Fibroblast of skin of right biceps (primary cell): ENCODE measurements at regions not wholly inside any gene's neighbourhood (a gene's known extent, or its start where the extent isn't known, plus 50 kb on each side); places are given as distances from the start of the nearest gene placed in this dataset.
"Not testable (repeated sequence)": the region's sequence is repeated elsewhere in the genome, so short reads cannot be mapped to it uniquely, and the experiment has no call there.

Experiments
- DNase-seq: peaks from one replicate; pipeline ENCODE4 v3.0.0-alpha.2; 2013

DNA sequence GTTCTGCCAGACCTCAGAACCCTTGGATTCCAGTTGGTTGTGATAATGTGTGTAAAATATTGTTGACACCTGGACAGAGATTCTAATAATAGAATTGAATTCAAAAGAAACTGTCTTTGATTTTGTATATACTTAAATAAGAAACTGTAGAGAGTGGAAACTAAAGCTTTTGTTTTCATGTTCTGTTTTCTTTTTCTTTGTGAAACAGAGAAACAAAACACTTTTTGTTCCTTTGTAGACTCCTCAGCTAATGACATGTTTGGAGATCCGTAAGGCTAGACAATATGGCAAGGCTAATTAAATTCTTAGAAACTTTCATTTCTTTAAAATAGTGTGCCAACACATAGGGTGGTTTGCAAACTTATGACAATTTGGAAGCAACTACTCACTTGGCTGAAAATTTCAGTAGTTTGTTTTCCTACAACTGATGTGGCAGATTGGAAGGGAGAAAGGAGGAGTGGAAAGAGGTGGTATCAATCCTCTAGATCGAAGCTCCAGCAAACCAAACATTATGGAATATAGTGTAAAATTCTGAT lies 90.9 kb upstream of the FAT1 start:
- DNase-seq, result no peak

DNA sequence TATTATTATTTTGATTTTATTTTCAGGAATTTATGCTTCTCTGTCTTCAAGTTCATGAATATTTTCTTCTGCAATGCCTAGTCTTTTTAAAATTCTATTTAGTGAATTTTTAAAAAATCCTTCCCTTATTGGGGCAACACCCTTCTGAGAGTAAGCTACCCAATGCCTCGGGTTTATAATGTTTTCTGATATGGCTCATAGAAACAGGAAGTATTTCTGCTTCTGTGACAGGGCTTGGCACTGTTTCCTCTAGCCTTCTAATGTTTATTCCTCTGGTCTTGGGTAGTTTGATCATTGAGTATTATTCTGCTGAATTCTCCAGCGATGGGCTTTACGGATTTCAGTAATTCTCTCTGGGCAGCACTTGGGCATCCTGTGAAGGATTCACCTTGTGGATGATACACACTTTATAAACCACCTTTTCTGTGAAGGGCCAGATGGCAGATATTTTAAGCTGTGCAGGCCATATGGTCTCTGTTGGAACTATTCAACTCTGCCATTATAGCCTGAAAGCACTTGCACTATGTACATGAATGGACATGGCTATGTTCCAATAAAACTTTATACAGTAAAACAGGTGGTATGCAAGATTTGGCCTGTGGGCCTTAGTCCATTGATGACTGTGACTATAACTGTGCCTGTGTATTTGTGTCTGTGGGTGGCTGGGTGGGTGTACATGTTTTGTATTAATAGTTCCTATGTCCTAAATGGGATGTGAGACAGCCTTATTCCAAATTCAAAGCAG lies 95.9 kb upstream of the FAT1 start:
- DNase-seq, result no peak

DNA sequence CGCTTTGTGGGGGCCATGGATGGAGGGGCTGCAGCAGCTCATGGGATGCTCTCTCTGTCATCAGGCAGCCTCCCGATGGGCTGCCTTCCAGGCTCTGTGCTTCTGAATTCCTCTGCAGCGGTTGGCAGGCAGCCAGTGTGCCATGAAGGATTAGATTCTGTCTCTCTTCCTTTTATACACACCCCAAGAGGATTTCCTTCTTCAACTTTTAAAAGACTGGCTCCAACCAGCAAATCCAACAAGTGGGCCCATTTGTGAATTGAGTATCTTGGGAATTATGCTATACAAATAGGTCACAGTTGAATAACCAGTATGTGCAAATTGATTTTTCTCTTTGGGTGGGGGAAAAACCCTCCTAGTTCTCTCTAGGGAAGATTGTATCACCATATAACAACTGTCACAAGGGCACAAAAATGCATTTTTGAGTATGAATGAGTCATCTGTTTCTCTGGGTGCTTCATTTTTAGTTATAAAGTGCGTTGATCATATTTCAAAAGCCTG lies 96.8 kb upstream of the FAT1 start:
- peak; percentile 83 for DNase-seq

DNA sequence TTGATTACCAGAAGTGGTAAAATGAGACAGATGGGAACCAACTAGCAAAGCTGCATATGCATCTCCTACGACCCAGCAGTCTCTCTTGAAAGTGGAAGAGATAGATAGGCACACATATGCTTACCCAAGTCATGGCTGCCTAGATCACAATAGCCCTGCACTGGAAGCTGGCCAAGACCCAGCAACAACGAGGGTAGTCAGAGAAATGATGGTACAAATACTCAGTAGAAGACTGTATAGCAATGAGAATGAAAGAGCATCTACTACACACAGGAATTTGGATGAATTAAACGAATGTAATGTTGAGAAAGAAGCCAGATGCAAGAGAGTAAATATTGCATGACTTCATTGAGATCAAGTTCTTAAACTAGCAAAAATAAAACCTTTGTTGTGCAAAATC lies 100.3 kb upstream of the FAT1 start:
- no peak for DNase-seq

DNA sequence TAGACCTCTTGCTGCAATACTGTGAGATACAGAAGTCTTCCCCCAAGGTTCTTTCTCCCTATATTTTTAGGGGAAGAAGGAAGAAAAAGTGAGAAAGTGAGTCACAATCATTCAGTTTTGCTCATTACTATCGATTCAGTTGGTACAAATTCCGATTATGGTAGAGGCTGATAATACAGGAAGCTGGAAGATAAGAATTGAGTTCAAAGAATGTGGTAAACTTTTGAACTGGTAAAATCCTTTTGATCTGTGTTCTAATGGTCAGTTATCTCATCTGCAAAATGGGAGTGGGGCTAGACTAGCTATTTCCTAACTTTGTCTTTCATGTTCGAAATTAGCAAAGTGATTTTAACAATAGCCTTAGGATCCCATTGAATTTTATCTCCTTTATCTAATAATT lies 101.4 kb upstream of the FAT1 start:
- DNase-seq, result no peak

DNA sequence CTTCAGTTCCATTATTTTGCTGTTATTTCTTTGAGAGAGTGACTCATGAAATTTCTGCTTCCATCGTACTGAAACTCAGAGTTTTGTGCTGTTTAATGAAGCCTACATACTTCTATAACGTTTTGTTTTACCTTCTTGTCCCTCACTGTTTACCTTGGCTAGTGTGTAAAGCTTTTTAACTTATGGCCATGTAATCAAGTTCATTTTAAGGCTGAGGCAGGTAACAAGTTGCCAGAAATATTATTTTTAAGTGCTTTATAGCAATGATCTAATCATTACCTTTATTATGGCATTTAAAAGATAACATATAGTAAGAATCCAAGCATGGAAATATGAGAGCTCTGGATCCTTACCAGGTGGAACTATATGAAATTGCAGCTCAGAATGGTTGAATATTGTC lies 102.3 kb upstream of the FAT1 start:
- no peak for DNase-seq

DNA sequence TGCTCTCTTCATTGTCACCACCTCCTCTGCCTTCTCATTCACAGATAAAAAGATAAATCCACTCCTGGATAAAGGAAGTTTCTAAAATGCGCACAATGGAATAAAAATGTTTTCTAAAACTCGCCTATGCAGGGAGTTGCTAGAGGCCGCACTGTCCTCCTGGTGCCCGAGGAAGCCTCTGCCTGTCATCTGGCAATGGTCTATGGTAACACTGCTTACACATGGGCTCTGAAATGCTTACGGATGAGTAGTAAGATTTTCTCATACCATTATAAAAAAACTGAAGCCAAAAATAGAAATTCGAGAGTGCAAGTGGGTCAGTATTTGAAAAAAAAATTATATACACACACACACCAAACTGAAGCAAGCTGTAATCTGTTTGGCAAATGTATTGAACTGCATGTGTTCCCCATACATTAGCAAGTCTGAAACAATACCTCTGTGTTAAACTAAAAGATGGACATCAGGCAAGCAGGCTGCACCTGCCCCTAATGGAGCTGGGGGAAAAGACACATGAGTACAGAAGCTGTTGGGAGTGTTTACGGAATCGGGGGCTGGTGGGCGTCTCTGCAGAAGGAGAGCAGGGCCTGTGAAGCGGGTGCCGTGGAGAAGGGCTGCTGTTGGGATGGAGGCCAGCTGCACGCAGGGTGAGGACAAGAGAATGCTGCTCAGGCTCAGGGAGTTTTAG lies 103.3 kb upstream of the FAT1 start:
- DNase-seq, result no peak

DNA sequence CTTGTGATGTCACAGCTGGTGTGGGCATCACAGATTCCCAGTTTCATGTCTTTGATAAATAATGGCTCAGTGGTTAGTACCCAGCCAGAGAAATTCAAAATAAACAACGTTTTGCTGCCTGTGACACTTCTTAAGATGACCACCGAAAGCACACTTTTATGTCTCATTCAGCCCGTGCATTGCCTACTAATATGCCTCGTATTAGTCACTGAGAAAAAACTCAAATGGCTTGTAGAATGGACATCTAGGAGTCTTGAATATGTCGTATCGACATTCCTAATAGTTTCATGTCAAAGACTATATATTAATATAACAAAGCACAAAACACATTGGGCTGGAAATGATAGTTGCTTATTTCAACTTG lies 103.9 kb upstream of the FAT1 start:
- DNase-seq, result no peak

DNA sequence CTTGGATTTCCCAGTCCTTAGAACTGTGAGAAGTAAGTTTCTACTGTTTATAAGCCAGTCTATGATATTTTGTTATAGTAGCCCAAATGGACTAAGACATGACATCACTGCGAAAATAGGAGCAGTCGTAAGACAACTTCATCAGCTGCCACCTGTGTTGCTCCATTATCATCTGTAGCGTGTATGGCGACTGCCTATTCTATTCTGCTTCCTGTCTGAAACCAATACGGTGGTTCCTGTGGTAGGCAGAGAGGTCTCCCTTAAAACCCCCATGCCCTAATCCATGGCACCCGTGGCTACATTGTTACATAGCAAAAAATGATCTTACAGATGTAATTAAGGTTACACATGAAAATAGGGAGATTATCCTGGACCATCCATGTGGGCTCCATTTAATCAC lies 105.4 kb upstream of the FAT1 start:
- no peak for DNase-seq

DNA sequence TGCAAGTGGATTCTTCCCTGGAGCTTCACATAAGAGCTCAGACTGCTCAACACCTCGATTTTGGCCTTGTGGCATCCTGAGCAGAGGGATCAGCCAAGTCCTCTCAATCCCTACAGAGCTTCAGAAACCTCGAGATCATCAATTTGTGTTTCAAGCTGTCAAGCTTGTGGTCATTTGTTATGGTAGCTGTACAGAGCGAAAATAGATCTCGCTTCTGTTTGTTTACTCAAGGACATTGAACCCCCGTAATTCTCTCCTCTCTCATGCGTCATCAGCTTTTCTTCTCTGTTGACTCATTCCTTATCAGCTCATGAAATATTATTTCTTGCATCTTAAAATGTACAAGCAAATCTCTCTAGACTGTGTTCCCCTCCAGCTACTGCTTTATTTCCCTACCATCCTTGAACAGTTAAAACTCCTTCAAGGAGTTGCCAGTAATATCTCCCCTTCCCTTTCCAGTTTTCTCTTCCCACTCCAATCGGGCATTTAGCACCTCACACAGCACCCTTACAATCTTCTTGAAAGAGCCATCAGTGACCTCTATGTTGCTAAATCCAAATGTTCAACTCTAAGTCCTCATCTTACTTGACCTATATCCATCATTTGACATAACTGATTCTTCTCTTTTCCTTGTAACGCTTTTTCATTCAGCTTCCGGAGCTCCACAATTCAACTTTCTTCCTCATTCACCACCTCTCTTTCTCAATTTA lies 106.2 kb upstream of the FAT1 start:
- DNase-seq, result peak; percentile 71

DNA sequence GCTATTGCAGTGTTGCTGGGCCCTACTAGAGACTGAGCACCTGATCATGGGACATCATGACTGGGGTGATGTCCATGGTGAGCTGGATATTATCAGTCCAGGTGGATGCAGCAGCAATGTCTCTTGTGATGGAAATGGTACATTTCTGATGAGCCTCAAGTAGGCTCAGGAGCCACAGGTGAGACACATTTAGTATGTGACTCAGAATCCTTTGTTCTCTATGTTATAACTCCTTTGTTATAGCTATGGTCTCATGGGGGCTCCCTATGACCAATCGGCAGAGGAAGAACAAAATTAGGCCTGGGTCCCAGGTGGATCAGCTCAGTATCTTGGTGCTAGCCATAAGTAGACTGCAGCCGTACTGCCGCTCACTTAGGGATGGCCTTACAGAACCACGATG lies 107.9 kb upstream of the FAT1 start:
- no peak for DNase-seq

DNA sequence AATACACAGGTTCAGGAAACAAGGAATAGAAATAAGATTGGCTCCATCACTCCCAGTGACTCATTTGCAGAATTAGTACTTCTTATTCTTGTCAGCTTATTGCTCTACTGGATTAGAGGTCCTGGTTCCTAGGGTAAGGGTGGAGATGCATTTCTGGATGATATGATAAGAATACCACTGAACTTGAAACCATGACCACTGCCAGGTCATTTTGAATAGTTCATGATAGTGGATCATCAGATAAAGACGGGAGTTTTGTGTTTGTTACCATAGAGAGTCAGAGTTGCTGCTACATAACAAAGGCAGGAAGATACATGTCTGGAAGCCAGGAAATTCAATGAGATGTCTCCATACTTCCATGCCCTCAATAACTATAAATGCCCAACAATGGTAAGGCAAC lies 109.2 kb upstream of the FAT1 start:
- DNase-seq, result no peak

DNA sequence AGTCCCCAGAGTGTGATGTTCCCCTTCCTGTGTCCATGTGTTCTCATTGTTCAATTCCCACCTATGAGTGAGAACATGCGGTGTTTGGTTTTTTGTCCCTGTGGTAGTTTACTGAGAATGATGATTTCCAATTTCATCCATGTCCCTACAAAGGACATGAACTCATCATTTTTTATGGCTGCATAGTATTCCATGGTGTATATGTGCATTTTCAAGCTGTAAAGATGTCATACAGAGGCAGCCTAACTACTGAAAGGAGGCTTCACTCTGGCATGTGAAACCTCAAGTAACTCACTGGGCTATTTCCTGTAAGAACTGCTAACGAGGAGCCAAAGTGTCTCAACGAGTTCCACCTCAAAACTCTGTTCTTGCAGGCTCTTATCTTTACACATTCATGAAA lies 113.8 kb upstream of the FAT1 start:
- not testable (repeated sequence) for DNase-seq

DNA sequence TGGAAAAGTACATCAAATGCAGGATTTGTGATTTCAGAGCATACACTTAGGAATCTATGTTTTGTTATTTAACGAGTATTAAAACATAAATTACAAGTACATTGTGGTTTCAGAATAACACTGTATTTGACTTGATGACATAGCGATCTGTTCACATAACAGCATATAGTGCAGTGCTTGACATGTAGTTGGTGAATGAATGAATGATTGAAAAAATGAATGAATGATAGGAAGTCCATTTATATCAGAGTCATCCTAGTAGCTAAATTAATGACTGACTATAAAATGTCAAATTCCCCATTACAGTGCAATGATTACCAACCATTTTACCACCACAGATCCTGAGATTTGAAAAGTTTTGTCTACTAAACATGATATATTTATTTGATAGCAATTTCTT lies 114.6 kb upstream of the FAT1 start:
- no peak for DNase-seq

DNA sequence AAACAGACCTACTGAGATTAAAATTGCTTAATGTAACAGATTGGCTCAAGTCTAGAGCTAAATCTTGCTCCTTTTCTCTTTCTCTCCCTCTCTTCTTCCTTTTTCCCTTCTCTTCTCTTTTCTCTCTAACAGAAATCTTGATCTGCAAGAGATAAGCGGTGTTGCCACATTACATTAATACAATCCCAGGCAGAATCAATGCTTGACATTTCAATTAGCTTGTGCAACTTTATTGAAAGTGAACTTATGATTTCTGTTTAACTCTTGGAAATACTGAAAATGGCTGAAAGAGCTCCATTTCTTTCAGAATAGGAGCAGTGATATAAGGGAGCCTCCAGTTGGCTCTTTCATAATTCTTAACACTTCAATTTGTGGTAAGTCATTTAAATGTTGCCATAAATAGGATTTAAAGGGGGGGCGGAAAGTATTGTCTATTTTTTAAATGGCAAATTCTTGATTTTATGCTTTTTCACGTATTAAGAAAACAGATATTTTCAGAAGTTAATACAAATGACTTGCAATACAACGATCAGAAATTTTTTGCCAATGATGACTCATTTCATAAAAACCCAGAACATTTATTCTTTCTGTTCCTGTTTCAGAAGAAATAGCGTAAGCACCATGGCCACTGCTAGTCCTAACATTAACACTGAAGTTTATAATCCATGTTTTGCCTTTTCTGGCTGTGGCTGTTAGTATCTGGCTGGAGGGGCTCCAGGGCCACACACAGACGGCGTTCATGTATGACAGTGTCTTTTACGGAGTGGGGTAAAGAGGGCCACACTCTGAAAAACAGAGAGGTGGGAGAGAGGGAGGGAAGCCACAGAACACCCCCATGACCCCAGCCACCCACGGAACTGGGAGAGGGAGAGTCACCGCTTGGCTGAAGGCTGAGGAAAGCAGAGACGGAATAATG lies 115.7 kb upstream of the FAT1 start:
- peak; percentile 75 for DNase-seq

DNA sequence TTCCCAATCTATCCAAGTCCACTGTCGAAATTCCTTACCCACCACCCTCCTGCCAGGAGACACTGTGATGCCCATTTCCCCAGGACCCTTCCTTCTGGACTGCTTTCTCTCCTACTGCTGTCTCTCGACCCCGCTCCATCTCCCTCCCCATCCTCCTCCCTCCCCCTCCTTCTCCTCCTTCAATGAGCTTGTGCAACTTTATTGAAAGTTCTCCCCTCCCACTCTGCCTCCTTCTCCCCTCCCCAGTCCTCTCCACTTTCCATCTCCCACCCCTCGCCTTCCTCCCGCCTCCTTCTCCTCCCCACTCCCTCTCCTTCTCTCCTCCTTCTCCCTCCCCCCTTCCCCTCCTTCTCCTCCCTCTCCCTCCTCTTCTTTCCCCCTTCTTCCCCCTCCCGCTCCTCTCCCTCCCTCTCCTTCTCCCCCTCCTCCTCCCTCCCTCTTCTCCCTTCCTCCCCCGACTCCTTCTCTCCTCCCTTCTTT lies 116.6 kb upstream of the FAT1 start:
- no peak for DNase-seq

DNA sequence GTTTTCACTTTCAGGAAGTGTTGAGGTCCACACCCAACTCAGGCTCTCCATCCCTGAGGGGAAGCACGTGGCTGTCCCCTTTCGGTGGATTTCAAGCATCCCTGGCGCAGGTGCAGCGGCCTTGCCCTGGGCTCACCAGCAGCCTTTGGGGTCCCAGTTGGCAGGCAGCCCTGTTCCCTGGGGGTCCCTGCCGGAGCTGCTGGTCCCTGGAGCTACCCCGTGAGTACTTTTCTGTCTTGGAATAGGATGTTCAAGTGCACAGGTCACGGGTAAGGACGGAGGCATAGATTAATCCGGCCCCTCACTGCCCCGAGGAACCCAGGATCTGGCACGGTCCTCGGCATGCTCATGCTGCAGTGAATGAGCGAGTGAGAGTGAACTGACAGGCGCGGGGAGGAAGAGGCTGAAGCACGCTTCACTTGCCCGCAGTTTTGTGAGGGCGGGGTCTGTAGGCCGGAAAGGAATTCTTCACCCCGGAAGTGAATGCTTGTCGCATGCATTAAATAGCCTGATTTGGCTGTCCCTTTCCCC lies 117.2 kb upstream of the FAT1 start:
- no peak for DNase-seq

DNA sequence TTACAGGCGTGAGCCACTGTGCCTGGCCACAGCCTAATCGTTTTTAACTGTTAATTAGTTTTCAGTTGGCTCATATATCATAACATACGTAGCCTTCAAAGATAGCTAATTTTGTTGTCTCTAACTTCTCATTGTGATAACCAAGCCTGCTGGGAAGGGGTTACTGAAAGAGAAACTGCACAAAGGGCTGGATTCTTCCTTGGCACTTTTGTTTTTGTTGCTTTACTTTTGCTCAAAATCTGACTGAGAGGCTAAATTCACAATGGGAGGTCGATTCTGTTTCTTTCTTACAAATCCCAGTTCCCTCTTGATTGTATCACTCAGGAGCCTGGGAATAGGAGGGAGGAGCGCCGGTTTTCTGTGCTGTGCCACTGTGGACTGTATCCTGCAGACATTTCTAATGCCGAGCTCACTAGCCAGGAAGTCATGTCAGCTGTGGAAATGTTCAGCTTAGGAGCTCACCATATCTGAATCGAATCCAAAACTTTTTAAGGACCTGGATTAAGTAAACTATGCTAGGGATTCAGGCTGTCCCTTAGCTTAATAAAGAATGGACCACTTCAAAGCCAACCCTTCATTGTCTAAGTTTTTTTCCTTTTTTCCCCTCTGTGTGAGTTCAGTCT lies 120.5 kb upstream of the FAT1 start:
- DNase-seq, result peak; percentile 62

DNA sequence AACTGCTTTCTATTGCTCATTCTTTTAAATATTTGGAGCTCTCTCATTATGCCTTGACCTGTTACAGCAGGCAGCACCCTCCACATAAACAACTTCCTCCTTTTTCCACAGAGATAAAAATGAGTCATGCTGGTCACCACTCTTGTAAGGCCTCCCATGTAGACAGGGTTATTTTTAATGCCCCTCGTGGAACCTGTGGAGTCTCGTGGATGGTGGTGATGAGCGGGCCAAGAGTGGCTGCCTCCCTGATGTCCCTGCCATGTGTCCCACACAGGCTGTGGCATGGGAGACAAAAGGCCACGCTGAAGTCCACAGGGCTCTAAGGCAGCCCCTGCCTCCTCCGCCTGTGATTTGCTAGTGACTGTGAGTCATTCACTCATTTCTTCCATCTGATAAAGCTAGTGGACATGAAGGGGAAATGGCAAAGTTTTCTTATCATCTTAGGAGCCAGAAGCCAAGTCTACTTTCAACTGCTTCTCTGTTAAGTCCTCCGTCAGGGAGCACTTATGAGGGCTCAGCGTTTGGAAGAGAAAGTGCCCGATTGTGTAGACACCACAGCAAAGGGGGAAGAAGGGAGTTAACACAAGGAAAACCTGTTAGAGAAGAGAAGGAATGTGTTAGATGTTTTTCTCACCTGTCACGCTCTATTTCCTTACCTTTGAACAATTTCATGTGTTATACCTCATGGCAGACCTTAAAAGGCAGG lies 121.6 kb upstream of the FAT1 start:
- peak; percentile 87 for DNase-seq

DNA sequence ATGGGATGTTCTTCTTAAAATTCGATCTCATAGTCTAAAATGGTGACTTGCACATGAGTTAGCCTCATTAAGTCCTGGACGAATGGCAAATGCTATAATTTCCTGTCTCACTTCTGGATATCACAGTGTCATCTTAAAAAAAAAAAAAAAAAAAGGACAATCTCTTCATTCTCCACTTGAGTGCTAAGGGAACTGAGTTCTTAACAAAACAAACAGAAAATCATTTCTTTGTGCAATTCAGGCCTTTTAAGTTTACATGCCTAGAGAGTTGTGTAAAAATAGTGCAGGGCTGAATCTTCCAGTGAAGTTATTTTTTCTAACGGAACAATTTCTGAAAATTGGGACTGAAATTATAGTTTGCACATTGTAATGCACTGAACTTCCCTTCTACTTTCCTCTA lies 122.8 kb upstream of the FAT1 start:
- no peak for DNase-seq
